Uterus (tissue), 2 donors: ENCODE measurements at regions not wholly inside any gene's neighbourhood (a gene's known extent, or its start where the extent isn't known, plus 50 kb on each side); places are given as distances from the start of the nearest gene placed in this dataset.

Experiments used
- CTCF ChIP-seq, 4 experiments: fragments of 200-600 bp in 2 of 4; fragments of 450-650 bp in 2 of 4; sonication (generic) in 2 of 4; IDR thresholded peaks; one replicate each; pipeline ENCODE4 v1.5.1; 2016 to 2019; ENCODE audit warnings: antibody characterized with exemption in 4 of 4, mild to moderate bottlenecking in 2 of 4, moderate library complexity in 1 of 4
- POLR2A ChIP-seq, 2 donors: fragments of 450-650 bp; IDR thresholded peaks; one replicate each; pipeline ENCODE4 v1.6.1; 2016; ENCODE audit warnings: antibody characterized with exemption in 2 of 2, mild to moderate bottlenecking in 1 of 2, moderate library complexity in 1 of 2

- TF ChIP-seq CTCF (IDR thresholded peaks at IDR 0.05) (no peak), POLR2A (IDR thresholded peaks at IDR 0.05) (no peak)
Measured at GRCh38 chr4:178165251-178165950, 723.2 kb upstream of the AGA start.
